ENCODE measurements at regions not wholly inside any gene's neighbourhood (a gene's known extent, or its start where the extent isn't known, plus 50 kb on each side); places are given as distances from the start of the nearest gene placed in this dataset.

DNA sequence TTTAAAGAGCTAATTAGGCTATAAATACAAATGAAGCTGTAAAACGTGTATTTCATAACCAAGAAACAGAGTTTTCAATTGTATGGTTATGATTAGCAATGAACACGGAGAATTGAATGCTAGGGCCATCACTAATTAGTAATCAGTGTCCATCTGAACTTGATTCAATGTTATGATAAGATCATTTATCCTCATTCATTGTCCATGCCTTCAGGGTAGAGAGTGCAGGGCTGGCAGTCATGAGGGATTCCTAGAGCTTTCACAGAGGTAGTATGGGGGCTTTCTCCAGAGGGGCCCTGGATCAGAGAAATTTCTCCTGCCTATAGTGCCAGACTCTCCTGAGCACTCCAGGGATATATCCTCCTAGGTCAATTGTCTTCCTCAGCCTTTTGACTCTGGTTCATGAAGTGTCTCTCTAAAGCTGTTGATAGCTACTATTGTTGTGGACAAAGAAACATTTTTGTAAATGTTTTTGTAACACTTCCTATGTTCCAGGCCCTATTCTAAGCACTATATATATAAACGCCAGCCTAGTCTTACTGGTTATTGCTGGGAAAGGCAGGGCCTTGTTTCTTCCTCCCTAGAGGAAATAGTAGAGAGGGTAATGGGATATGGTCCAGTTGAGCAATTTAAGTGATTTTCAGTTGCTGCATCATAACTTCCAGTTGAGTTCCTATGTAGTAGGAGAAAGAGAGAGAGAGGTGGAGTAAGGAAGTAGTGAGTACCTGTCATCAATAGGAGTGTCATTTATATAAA is 249.0 kb downstream of the NFKBIZ start:
- TF ChIP-seq, protein P1, sequence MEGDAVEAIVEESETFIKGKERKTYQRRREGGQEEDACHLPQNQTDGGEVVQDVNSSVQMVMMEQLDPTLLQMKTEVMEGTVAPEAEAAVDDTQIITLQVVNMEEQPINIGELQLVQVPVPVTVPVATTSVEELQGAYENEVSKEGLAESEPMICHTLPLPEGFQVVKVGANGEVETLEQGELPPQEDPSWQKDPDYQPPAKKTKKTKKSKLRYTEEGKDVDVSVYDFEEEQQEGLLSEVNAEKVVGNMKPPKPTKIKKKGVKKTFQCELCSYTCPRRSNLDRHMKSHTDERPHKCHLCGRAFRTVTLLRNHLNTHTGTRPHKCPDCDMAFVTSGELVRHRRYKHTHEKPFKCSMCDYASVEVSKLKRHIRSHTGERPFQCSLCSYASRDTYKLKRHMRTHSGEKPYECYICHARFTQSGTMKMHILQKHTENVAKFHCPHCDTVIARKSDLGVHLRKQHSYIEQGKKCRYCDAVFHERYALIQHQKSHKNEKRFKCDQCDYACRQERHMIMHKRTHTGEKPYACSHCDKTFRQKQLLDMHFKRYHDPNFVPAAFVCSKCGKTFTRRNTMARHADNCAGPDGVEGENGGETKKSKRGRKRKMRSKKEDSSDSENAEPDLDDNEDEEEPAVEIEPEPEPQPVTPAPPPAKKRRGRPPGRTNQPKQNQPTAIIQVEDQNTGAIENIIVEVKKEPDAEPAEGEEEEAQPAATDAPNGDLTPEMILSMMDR (IDR thresholded peaks at IDR 0.05) = no peak
- TF ChIP-seq POLR2A (IDR thresholded peaks at IDR 0.05) = no peak

Data from right lobe of liver (tissue), 4 donors.